HG02884 (cell line): ENCODE measurements at regions not wholly inside any gene's neighbourhood (a gene's known extent, or its start where the extent isn't known, plus 50 kb on each side); places are given as distances from the start of the nearest gene placed in this dataset.

ENCODE experiments used
- ATAC-seq: cut with Tn5 transposase; IDR thresholded peaks from one replicate; pipeline ENCODE4 v1.9.1; 2021; ENCODE audit warnings: mild to moderate bottlenecking, moderate library complexity; ENCODE audit not compliant: unreplicated experiment

GRCh38 chr20:4370851-4371250 lies 121.8 kb upstream of the ADRA1D start:
- ATAC-seq: no peak

DNA sequence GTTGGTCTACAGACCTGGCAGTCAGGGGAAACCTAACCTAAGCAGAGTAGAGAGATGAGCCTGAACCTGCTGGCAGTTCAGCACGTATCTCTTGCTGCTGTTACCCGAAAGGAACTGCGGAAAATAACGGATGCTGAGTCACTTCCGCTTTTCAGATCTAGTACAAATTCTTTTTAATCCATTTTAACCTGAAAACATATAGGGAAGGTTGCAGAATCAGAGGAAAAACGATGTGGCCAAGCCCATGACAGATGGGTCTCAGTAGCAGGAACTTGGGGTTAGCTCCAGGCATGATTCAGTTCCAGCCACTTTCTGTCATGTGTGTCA lies 120.7 kb upstream of the ADRA1D start:
- ATAC-seq: no peak

GRCh38 chr20:4369119-4369797 lies 120.2 kb upstream of the ADRA1D start:
- no peak for ATAC-seq

DNA sequence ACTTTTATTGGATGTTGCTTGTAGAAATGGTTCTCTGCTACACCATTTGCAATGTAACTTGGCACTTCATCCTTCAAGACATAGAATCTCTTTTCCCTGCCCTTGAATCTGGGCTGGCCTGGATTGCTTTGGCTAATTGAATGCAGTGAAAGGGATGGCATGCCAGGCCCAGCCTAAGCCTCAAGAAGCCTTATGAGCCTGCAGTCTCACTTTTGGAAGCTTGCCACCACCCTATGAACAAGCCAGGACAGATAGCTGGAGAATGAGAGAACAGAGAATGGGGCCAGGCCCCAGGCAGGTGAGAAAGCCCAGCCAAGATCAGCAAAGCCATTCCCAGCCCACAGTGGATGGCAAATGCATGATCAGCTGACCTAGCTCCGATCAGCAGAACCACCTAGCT lies 117.0 kb upstream of the ADRA1D start:
- ATAC-seq: no peak

- ATAC-seq: no peak
Measured at GRCh38 chr20:4358552-4358951, 109.5 kb upstream of the ADRA1D start.

- no peak for ATAC-seq
Measured at GRCh38 chr20:4352348-4352747, 103.3 kb upstream of the ADRA1D start.

DNA sequence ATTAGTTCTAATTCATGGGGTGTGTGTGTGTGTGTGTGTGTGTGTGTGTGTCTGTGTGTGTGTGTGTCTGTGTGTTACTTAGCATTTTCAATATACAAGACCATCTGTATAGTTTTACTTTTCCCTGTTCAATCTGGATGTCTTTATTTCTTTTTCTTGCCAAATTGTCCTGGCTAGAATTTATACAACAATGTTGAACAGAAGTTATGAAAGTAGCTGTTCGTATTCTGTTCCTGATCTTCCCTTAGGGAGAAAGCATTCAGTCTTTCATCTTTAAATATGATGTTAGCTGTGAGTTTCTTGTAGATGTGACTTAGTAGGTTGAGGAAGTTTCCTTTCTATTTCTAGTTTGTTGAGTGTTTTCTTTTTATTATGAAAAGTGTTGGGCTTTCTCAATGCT lies 101.0 kb upstream of the ADRA1D start:
- no peak for ATAC-seq

- ATAC-seq: no peak
Measured at GRCh38 chr20:4344670-4345069, 95.6 kb upstream of the ADRA1D start.

- ATAC-seq: no peak
Measured at GRCh38 chr20:4342609-4343008, 93.5 kb upstream of the ADRA1D start.

DNA sequence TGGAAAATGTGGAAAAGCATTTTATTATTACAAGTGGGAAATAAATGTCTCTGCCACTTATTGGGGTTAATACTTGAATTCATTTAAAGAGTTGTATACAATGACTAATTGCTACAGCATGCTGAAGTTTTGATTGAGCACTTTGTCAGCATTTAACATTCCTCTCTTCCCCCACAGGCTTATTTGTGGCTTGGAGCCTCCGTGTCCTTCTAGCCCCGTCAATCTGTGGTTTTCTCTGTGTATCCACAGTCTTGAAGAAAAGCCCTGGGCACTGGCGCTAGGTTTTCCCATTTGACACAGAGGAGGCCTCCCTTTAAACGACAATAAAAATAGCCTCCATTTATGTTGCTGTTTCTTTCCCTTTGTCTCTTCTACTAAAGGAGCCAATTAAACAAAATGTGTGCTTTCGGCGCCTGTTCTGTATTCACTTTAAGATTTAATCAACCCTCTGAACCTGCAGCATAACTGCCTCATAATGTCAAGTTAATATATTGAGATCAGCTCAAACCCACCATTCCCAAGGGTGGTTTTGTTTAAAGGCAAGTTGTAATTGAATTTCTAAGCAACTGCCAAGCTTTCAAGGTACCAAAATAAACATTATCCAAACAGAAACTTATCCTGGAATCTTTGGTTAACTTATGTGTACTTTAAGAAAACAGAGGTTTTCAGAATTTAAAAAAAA lies 92.9 kb upstream of the ADRA1D start:
- ATAC-seq: no peak

DNA sequence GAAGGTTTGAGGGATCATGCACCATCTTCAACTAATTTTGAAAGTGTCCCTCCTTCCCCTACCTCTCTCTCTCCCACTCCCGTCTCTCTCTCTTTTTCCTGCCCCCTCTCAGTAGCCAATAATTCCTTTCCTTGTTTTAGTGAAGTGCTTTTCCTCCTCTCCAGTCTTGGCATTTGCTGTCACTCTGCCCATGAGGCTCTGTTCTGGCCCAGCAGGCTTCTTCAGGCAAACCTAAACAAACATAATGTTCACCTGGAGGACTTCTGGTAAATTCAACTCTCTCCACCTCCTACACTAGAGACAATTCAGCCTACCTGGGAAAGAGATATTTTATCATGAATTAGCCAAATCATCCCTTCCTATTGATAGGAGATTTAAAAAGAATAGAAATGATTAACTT lies 86.6 kb upstream of the ADRA1D start:
- no peak for ATAC-seq

DNA sequence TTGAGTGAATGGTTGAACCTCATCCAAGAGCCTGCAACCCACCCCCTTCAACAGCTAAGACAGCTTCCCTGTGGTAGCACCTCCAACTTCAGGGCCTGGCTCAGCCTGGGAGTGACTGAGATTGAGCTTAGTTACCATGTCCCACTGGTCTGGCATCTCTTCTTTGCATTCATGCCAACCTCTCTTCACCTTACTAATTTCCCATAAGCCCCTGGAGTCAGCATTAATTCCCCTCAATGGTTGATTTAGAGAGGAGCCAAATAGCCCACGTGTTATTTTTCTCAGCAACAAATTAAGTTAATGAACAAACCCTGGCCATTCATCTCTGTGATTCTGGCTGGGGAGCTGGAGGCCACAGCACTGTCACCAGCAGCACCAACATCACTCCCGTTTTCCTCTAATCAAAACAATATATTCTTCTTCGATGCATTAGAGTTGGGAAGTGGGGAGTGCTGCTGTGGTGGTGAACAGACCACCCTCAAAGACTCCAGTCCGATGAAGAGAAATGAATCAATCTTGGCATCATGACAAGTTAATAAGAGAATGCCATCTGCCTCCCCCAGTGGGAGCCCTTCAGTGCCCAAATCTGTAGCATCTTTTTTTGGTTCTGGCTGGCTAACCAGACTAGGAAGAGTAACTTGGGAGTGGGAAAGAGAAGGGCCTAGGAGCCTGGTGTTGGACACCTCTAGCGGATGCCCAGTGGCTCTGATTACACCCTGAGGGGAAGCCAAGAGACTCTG lies 83.2 kb upstream of the ADRA1D start:
- no peak for ATAC-seq

- no peak for ATAC-seq
Measured at GRCh38 chr20:4330011-4330410, 80.9 kb upstream of the ADRA1D start.

DNA sequence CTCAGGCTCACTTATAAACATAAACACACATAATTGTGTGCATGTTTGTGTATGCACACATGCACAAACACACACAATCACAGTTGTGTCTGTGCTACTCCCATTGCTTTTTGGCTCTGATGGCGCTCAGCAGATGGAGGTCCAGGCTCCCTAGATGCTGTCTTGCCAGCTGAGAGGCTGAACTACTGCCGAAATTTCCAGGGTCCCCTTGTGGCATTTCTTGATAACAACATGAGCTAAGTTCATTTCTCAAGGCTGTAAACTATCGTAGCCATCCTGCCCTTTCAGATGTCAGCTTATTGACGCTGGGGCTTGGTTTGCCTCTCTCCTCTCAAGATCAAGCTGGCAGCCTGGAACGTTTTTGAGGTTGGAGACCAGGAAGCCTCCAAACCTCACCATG lies 80.1 kb upstream of the ADRA1D start:
- no peak for ATAC-seq

DNA sequence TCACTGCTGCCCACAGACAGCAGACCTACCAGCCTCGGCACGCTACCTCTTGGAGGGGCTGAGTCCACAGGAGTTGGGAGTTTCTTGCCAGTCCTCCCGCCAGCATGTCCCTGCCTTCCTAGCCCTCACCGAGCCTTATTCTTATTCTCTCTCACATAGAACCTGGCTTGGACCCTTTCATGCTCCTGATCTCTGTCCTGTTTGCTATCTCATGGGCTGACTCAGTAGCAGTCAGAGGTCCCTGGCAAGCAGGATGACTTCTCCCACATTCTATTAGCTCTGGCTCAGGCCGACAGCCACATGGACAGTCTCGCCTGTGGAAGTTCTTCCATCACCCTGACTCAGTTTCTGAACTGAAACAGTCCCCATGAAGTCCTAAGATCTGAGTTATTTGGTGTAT lies 79.5 kb upstream of the ADRA1D start:
- ATAC-seq: no peak

GRCh38 chr20:4327956-4328355 lies 78.9 kb upstream of the ADRA1D start:
- ATAC-seq: no peak

- ATAC-seq: no peak
Measured at GRCh38 chr20:4326195-4327065, 77.3 kb upstream of the ADRA1D start.

GRCh38 chr20:4325548-4326187 lies 76.6 kb upstream of the ADRA1D start:
- no peak for ATAC-seq

DNA sequence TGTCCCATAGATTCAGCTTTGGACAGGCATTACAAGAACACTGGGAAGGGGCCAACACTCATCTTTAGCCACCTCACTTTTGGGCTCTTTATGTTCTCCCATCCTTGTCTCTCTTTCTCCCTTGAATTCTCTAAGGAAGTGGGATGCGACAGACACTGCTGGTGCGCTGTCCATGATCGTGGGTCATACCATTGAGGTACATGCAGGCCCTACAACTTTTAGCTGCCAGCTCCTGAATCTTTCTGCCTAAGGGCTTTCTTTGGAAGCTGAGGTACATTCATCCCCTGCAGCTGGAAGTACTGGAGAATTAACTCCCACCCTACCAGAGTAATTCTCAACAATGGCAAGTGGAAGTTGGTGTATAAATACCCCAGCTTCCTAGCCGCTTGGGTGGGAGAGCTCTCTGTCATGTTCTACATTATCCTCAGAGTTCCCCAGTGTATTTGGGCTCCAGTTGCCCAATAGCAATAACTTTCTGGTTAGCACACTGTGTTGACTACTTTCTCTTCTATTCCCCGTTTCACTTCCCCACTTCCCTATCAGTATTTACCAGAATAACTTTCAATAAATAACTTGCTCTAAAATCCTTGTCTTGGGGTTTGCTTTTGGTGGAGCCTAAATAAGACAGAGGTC lies 75.6 kb upstream of the ADRA1D start:
- no peak for ATAC-seq

DNA sequence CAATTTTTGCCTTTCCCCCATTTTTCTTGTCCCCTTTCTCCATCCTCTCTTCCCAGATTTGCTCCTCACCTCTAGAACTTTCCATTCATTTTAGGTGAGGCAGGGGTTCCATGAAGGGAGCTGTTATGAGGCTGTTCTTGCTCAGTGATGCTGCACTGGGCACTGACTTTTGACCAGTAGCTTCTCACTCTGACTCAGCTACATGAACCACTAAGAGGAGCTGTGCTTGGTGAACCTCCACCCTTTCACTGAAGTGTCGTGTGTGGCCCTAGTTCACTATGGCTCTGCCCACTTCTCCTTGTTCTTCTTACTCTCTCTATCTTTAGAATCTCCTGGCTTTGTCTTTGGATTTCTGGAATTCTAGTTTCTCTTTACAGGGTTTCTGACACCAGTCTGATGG lies 73.4 kb upstream of the ADRA1D start:
- no peak for ATAC-seq
